Neural cell (in vitro differentiated cells): ENCODE measurements at regions not wholly inside any gene's neighbourhood (a gene's known extent, or its start where the extent isn't known, plus 50 kb on each side); places are given as distances from the start of the nearest gene placed in this dataset.

Source experiments
- H2AFZ ChIP-seq: fragments of 200-600, 300-800 bp; sonication (generic), shearing (Covaris generic); 2 replicates; pipeline ENCODE4 v1.6.0; 2014; ENCODE audit warnings: low read depth, mild to moderate bottlenecking, antibody characterized with exemption, low read length, moderate library complexity
- H3F3A ChIP-seq: fragments of 200-600 bp; shearing (Covaris generic); 2 replicates; pipeline ENCODE4 v1.6.1; 2016; ENCODE audit warnings: mild to moderate bottlenecking, moderate library complexity, mixed read lengths, antibody characterized with exemption, low read length; ENCODE audit not compliant: insufficient read depth, poor library complexity, severe bottlenecking
- H3K27ac ChIP-seq: fragments of 200-600, 300-800 bp; sonication (generic), shearing (Covaris generic); 2 replicates; pipeline ENCODE4 v1.5.1; 2014; ENCODE audit warnings: mild to moderate bottlenecking, low read length, moderate library complexity
- H3K27me3 ChIP-seq: fragments of 300-800, 200-600 bp; sonication (generic), shearing (Covaris generic); 2 replicates; pipeline ENCODE4 v1.6.0; 2014; ENCODE audit warnings: mild to moderate bottlenecking, low read depth, low read length, moderate library complexity; ENCODE audit not compliant: insufficient read depth
- H3K36me3 ChIP-seq: fragments of 300-800, 200-600 bp; sonication (generic), shearing (Covaris generic); 2 replicates; pipeline ENCODE4 v1.5.1; 2014; ENCODE audit warnings: mild to moderate bottlenecking, antibody characterized with exemption, low read length, moderate library complexity; ENCODE audit not compliant: insufficient read depth
- H3K4me2 ChIP-seq: fragments of 300-800, 200-600 bp; sonication (generic), shearing (Covaris generic); 2 replicates; pipeline ENCODE4 v1.6.0; 2014; ENCODE audit warnings: mild to moderate bottlenecking, low read length
- H3K4me3 ChIP-seq: fragments of 300-800, 200-600 bp; sonication (generic), shearing (Covaris generic); 2 replicates; pipeline ENCODE4 v1.5.1; 2014; ENCODE audit warnings: mild to moderate bottlenecking, low read length, moderate library complexity
- H3K79me2 ChIP-seq: fragments of 200-600 bp; shearing (Covaris generic); replicated peaks from 2 replicates; pipeline ENCODE4 v1.6.0; 2014; ENCODE audit warnings: mild to moderate bottlenecking, low read length, moderate library complexity; ENCODE audit not compliant: insufficient read depth
- H3K9ac ChIP-seq: fragments of 300-800, 200-600 bp; sonication (generic), shearing (Covaris generic); 2 replicates; pipeline ENCODE4 v1.6.1; 2016; ENCODE audit warnings: mild to moderate bottlenecking, low read length, mixed read lengths
- H3K9me2 ChIP-seq: fragments of 200-600 bp; shearing (Covaris generic); 2 replicates; pipeline ENCODE4 v1.6.1; 2016; ENCODE audit warnings: mild to moderate bottlenecking, low read length, mixed read lengths; ENCODE audit not compliant: insufficient read depth
- H3K9me3 ChIP-seq: fragments of 200-600, 300-800 bp; sonication (generic), shearing (Covaris generic); 2 replicates; pipeline ENCODE4 v1.6.1; 2016; ENCODE audit warnings: mild to moderate bottlenecking, mixed run types, low read length, moderate library complexity, mixed read lengths
- H4K20me1 ChIP-seq: fragments of 200-600 bp; shearing (Covaris generic); 2 replicates; pipeline ENCODE4 v1.6.1; 2016; ENCODE audit warnings: mild to moderate bottlenecking, mixed run types; ENCODE audit not compliant: insufficient read depth
- CTCF ChIP-seq: fragments of 450-650 bp; IDR thresholded peaks from 2 replicates; pipeline ENCODE4 v1.5.1; 2014; ENCODE audit warnings: antibody characterized with exemption, mild to moderate bottlenecking, moderate library complexity; ENCODE audit not compliant: poor library complexity, severe bottlenecking
- EP300 ChIP-seq: fragments of 450-650 bp; conservative IDR thresholded peaks from 2 replicates; pipeline ENCODE4 v1.6.1; 2014; ENCODE audit warnings: antibody characterized with exemption, mild to moderate bottlenecking, moderate library complexity; ENCODE audit not compliant: poor library complexity, severe bottlenecking
- EZH2 ChIP-seq: fragments of 200-600, 300-800 bp; shearing (Covaris generic), sonication (generic); IDR thresholded peaks from 2 replicates; pipeline ENCODE4 v1.6.1; 2014; ENCODE audit warnings: antibody characterized with exemption, low read length, borderline replicate concordance, mild to moderate bottlenecking; ENCODE audit not compliant: insufficient read depth, poor library complexity, severe bottlenecking
- MXI1 ChIP-seq: fragments of 450-650 bp; conservative IDR thresholded peaks from 2 replicates; pipeline ENCODE4 v1.6.1; 2014; ENCODE audit warnings: antibody characterized with exemption, mild to moderate bottlenecking; ENCODE audit not compliant: poor library complexity, severe bottlenecking
- POLR2AphosphoS5 ChIP-seq: IDR thresholded peaks from 2 replicates; pipeline ENCODE4 v1.6.1; 2012
- RAD21 ChIP-seq: fragments of 450-650 bp; conservative IDR thresholded peaks from 2 replicates; pipeline ENCODE4 v1.6.1; 2014; ENCODE audit warnings: antibody characterized with exemption, mild to moderate bottlenecking, moderate library complexity
- REST ChIP-seq: IDR thresholded peaks from 2 replicates; pipeline ENCODE4 v1.6.1; 2012; ENCODE audit warnings: borderline replicate concordance
- SMC3 ChIP-seq: fragments of 450-650 bp; conservative IDR thresholded peaks from 2 replicates; pipeline ENCODE4 v1.6.1; 2014; ENCODE audit warnings: antibody characterized with exemption, mild to moderate bottlenecking, moderate library complexity; ENCODE audit not compliant: poor library complexity
- TAF1 ChIP-seq: IDR thresholded peaks from 2 replicates; pipeline ENCODE4 v1.6.1; 2012; ENCODE audit warnings: low read depth

DNA sequence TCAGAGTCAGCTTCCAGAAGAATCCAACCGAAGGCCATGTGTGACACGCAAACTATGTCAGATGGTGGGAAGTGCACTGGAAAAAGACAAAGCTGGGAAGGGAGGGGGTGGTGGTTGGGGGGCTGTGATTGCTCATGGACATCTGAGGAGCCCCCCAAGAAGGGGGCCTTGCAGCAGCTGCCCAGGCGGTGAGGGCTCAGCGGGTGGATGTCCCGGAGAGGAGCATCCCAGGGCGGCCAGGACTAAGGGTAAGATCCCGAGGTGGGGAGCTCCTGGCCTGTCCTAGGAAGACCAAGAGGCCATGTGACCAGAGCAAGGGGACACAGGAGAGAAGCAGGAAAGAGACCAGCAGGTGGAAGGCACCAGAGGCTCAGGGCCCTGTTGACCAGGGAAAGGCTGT lies 299.5 kb downstream of the PREX1 start:
- H3K36me3 ChIP-seq = no peaks in the 10 kb centered on the region
- no peaks in the 10 kb centered on the region for H3K9me3 ChIP-seq
- H4K20me1 ChIP-seq = no peaks in the 10 kb centered on the region
- H3K9ac ChIP-seq = no peak overlapping the region
- no peaks in the 10 kb centered on the region for H3K9me2 ChIP-seq
- no peak overlapping the region for H3K4me2 ChIP-seq
- no peaks in the 10 kb centered on the region for H3F3A ChIP-seq
- H3K27me3 ChIP-seq = no peaks in the 10 kb centered on the region
- TF ChIP-seq REST (no peak), EZH2 (no peak), SMC3 (no peak), TAF1 (no peak), MXI1 (no peak), CTCF (no peak), RAD21 (no peak), POLR2AphosphoS5 (no peak), EP300 (no peak)
- H3K4me3 ChIP-seq = no peak overlapping the region
- H2AFZ ChIP-seq = no peak overlapping the region
- no peak overlapping the region for H3K27ac ChIP-seq
- no peaks in the 10 kb centered on the region for H3K79me2 ChIP-seq

DNA sequence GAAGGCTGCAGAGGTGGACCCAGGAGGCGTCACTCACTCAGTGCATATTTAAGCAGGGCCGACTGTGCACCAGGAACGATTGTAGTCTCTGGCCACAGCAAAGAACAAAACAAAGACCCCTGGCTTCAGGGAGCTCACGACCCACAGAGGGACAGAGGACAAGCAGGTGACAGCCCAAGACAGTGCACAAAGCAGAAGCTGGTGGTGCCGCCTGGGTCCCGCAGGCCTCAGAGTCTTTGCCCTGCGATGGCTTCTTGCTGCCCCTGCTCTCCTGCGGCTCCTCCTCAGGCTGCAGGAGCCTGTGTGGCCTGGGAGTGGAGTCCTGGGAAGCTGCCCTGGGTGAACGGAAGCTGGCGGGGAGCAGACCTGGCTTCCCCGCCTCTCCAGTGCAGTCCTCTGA lies 300.0 kb downstream of the PREX1 start:
- H3K4me2 ChIP-seq = no peak overlapping the region
- no peak overlapping the region for H3K9ac ChIP-seq
- H3K79me2 ChIP-seq = no peaks in the 10 kb centered on the region
- no peak overlapping the region for H3K27ac ChIP-seq
- H4K20me1 ChIP-seq = no peaks in the 10 kb centered on the region
- no peaks in the 10 kb centered on the region for H3F3A ChIP-seq
- no peak for TF ChIP-seq EP300
- no peak for TF ChIP-seq SMC3
- TF ChIP-seq RAD21 = no peak
- no peak for TF ChIP-seq MXI1
- no peak for TF ChIP-seq POLR2AphosphoS5
- TF ChIP-seq CTCF = no peak
- TF ChIP-seq TAF1 = no peak
- no peak for TF ChIP-seq REST
- TF ChIP-seq EZH2 = no peak
- H2AFZ ChIP-seq = no peak overlapping the region
- H3K4me3 ChIP-seq = no peak overlapping the region
- H3K9me3 ChIP-seq = no peaks in the 10 kb centered on the region
- no peaks in the 10 kb centered on the region for H3K9me2 ChIP-seq
- no peaks in the 10 kb centered on the region for H3K36me3 ChIP-seq
- H3K27me3 ChIP-seq = no peaks in the 10 kb centered on the region
